Esophagus muscularis mucosa (tissue), 4 donors: ENCODE measurements at regions not wholly inside any gene's neighbourhood (a gene's known extent, or its start where the extent isn't known, plus 50 kb on each side); places are given as distances from the start of the nearest gene placed in this dataset.

Experiments used
- DNase-seq: peaks from one replicate; pipeline ENCODE4 v3.0.0-alpha.2; 2017; ENCODE audit errors: extremely low spot score
- H3K27ac ChIP-seq, 4 donors: fragments of 200-600 bp; sonication (generic); replicated peaks in 1 of 4; 1 replicate in 3 of 4; 2 replicates in 1 of 4; pipeline ENCODE4 v1.5.1; 2016 to 2019; ENCODE audit warnings: mild to moderate bottlenecking in 1 of 4
- H3K27me3 ChIP-seq, 4 donors: fragments of 200-600 bp; sonication (generic); one replicate each; pipeline versions ENCODE4 v1.5.1 to v1.6.0; 2016 to 2019
- H3K36me3 ChIP-seq, 4 donors: fragments of 200-600 bp; sonication (generic); one replicate each; pipeline ENCODE4 v1.5.1; 2016 to 2019
- H3K4me1 ChIP-seq, 4 donors: fragments of 200-600 bp; sonication (generic); one replicate each; pipeline ENCODE4 v1.5.1; 2016 to 2019
- H3K4me3 ChIP-seq, 4 donors: fragments of 200-600 bp; sonication (generic); 1 replicate in 2 of 4; 2 replicates in 2 of 4; pipeline ENCODE4 v1.5.1; 2016 to 2019; ENCODE audit warnings: mild to moderate bottlenecking in 4 of 4, moderate library complexity in 1 of 4
- H3K9me3 ChIP-seq, 4 donors: fragments of 200-600 bp; sonication (generic); 1 replicate in 3 of 4; 2 replicates in 1 of 4; pipeline ENCODE4 v1.5.1; 2016 to 2019
- EP300 ChIP-seq: sonication (generic); formaldehyde crosslinking; IDR thresholded peaks from one replicate; pipeline ENCODE4 v1.6.1; 2017; ENCODE audit warnings: antibody characterized with exemption
- POLR2A ChIP-seq: fragments of 450-650 bp; IDR thresholded peaks from one replicate; pipeline ENCODE4 v1.6.1; 2017; ENCODE audit warnings: antibody characterized with exemption, moderate library complexity, mild to moderate bottlenecking, low read depth
- POLR2AphosphoS5 ChIP-seq, 2 donors: sonication (generic); formaldehyde crosslinking; IDR thresholded peaks; one replicate each; pipeline ENCODE4 v1.6.1; 2017; ENCODE audit warnings: antibody characterized with exemption in 2 of 2
- WGBS: methylation state at CpG from one replicate; pipeline ENCODE4 v1.1.5; 2018; 5-methylcytosine and 5-hydroxymethylcytosine counted together
- intact Hi-C: fragments of 100-400 bp; cut with DNase I; formaldehyde crosslinking; loops from one replicate; pipeline ENCODE4 v1.15.1; 2023
- TF ChIP-seq, protein P1 (sequence below), 3 experiments: fragments of 200-600 bp in 2 of 3; fragments of 450-650 bp in 1 of 3; sonication (generic) in 2 of 3; IDR thresholded peaks; one replicate each; pipeline ENCODE4 v1.5.1; 2017 to 2019; ENCODE audit warnings: antibody characterized with exemption in 3 of 3, mild to moderate bottlenecking in 2 of 3, moderate library complexity in 1 of 3

GRCh38 chr11:11706028-11706427, 84.2 kb upstream of the GALNT18 start:
- Histone ChIP-seq H3K27me3 (no peaks in the 10 kb centered on the region), H3K27ac (no peak overlapping the region), H3K4me3 (no peak overlapping the region), H3K4me1 (peaks cover 0 to 6% (median 3%) of the 10 kb centered on the region in 4 donors), H3K36me3 (no peaks in the 10 kb centered on the region), H3K9me3 (no peaks in the 10 kb centered on the region)
- WGBS, result 84% methylated on average over 4 of the region's 4 CpGs
- DNase-seq, result no peak
- TF ChIP-seq, protein P1, sequence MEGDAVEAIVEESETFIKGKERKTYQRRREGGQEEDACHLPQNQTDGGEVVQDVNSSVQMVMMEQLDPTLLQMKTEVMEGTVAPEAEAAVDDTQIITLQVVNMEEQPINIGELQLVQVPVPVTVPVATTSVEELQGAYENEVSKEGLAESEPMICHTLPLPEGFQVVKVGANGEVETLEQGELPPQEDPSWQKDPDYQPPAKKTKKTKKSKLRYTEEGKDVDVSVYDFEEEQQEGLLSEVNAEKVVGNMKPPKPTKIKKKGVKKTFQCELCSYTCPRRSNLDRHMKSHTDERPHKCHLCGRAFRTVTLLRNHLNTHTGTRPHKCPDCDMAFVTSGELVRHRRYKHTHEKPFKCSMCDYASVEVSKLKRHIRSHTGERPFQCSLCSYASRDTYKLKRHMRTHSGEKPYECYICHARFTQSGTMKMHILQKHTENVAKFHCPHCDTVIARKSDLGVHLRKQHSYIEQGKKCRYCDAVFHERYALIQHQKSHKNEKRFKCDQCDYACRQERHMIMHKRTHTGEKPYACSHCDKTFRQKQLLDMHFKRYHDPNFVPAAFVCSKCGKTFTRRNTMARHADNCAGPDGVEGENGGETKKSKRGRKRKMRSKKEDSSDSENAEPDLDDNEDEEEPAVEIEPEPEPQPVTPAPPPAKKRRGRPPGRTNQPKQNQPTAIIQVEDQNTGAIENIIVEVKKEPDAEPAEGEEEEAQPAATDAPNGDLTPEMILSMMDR (IDR thresholded peaks at IDR 0.05), result no peak
- TF ChIP-seq EP300 (no peak), POLR2AphosphoS5 (IDR thresholded peaks at IDR 0.05) (no peak), POLR2A (no peak)
- intact Hi-C loops, result no loop called here

DNA sequence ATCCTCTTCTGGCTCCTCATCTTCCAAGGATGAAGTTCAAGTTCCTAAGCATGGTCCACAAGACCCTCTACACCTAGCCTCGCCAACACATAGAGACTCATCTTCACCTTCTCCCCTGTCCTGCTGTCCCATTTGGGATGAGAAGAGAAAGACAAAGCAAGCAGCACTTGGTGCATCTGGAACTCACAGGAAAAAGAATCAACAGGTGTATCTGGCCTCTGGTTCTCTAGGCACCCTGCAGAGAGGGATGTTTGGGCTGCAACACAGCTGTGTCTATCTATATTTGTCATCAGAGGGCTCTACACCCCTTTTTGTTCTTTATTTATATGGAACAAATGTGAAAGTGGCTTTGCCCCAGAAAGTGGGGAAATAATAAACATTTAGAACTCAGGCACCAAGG, 82.1 kb upstream of the GALNT18 start:
- Histone ChIP-seq H3K27me3 (no peaks in the 10 kb centered on the region), H3K9me3 (no peaks in the 10 kb centered on the region), H3K36me3 (no peaks in the 10 kb centered on the region), H3K27ac (no peak overlapping the region), H3K4me1 (peaks cover 0 to 19% (median 6%) of the 10 kb centered on the region in 4 donors), H3K4me3 (no peak overlapping the region)
- TF ChIP-seq POLR2A, result no peak
- TF ChIP-seq, protein P1 (IDR thresholded peaks at IDR 0.05), result no peak
- no peak for TF ChIP-seq EP300
- TF ChIP-seq POLR2AphosphoS5 (IDR thresholded peaks at IDR 0.05), result no peak
- intact Hi-C loops, result no loop called here
- 92% methylated on average over 1 of the region's 1 CpG for WGBS
- DNase-seq, result no peak

DNA sequence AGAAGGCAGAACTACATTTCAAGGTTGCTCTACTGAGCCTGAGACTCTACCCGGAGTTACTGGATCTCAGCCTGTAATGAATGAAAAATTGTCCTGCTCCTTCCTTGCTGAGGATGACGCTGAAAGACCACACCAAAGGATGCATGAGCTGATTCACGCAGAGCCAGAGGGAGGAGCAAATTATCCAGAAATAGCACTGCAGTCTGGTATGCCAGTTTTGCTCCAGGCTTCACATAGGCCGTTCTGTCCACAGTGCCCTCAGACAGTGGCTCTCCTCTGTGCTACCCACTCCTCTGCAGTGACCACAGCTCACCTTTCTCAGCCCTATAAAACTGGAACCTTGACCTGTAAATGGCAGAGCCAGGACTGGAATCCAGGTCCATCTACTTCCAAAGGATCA, 79.3 kb upstream of the GALNT18 start:
- no peak for TF ChIP-seq EP300
- TF ChIP-seq, protein P1 (IDR thresholded peaks at IDR 0.05), result peak in 1 of 3 experiments; percentile 4
- no peak for TF ChIP-seq POLR2A
- no peak for TF ChIP-seq POLR2AphosphoS5 (IDR thresholded peaks at IDR 0.05)
- Histone ChIP-seq H3K36me3 (no peaks in the 10 kb centered on the region), H3K9me3 (no peaks in the 10 kb centered on the region), H3K27me3 (no peaks in the 10 kb centered on the region), H3K4me3 (no peak overlapping the region), H3K4me1 (peaks cover 0 to 19% (median 6%) of the 10 kb centered on the region in 4 donors), H3K27ac (no peak overlapping the region)
- DNase-seq, result no peak
- WGBS, result 33% methylated on average over 4 of the region's 4 CpGs
- intact Hi-C loops, result no loop called here

GRCh38 chr11:11697796-11698195, 76.0 kb upstream of the GALNT18 start:
- no peak overlapping the region for H3K27ac ChIP-seq
- no peaks in the 10 kb centered on the region for H3K27me3 ChIP-seq
- TF ChIP-seq EP300 (no peak), POLR2AphosphoS5 (IDR thresholded peaks at IDR 0.05) (no peak), POLR2A (no peak)
- TF ChIP-seq, protein P1 (IDR thresholded peaks at IDR 0.05), result no peak
- no peaks in the 10 kb centered on the region for H3K9me3 ChIP-seq
- H3K4me3 ChIP-seq, result no peak overlapping the region
- WGBS, result 57% methylated on average over 1 of the region's 1 CpG
- H3K36me3 ChIP-seq, result no peaks in the 10 kb centered on the region
- DNase-seq, result no peak
- H3K4me1 ChIP-seq, result peaks cover 0 to 19% (median 6%) of the 10 kb centered on the region in 4 donors
- intact Hi-C loops, result no loop called here

DNA sequence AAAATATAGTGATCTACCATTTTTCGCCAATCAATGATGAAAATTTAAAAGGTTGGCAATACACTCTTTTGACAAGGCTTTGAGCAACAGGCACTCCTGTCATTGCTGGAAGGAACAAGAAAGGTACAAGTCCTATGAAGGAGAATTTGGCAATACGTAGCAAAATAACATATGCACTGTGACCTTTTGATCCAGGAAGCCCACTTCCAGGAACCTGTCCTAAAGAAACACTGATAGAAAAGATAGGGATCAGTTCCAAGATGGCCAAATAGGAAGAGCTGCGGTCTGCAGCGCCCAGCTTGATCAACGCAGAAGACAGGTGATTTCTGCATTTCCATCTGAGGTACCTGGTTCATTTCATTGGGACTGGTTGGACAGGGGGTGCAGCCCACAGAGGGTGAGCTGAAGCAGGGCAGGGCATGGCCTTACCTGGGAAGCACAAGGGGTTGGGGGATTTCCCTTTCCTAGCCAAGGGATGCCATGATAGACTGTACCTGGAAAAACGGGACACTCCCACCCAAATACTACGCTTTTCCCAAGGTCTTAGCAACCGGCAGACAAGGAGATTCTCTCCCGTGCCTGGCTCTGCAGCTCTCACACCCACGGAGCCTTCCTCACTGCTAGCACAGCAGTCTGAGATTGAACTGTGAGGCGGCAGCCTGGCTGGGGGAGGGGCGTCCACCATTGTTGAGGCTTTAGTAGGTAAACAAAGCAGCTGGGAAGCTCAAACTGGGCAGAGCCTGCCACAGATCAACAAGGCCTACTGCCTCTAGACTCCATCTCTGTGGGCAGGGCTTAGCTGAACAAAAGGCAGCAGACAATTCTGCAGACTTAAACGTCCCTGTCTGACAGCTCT, 69.7 kb upstream of the GALNT18 start:
- WGBS, result 83% methylated on average over 9 of the region's 13 CpGs
- no peak overlapping the region for H3K4me3 ChIP-seq
- TF ChIP-seq, protein P1 (IDR thresholded peaks at IDR 0.05), result no peak
- TF ChIP-seq POLR2A, result no peak
- no peaks in the 10 kb centered on the region for H3K27me3 ChIP-seq
- no peak for DNase-seq
- no peak overlapping the region for H3K27ac ChIP-seq
- no peaks in the 10 kb centered on the region for H3K4me1 ChIP-seq
- no peaks in the 10 kb centered on the region for H3K36me3 ChIP-seq
- intact Hi-C loops, result no loop called here
- H3K9me3 ChIP-seq, result no peaks in the 10 kb centered on the region
